ENCODE measurements at regions not wholly inside any gene's neighbourhood (a gene's known extent, or its start where the extent isn't known, plus 50 kb on each side); places are given as distances from the start of the nearest gene placed in this dataset.
A peak's percentile ranks its signal among the peaks of the same experiment; 100 is the strongest.

- ChIA-PET POLR2A (ENCODE audit: low non-redundant PET) (no interaction called here), CTCF (no interaction called here)
- TF ChIP-seq CTCF (conservative IDR thresholded peaks at IDR 0.05; ENCODE audit: low read depth) = no peak
- no peak overlapping the region for H3K27ac ChIP-seq
- peak; percentile 38 for DNase-seq (ENCODE audit: low spot score)
Observed at GRCh38 chr6:82097676-82098075, 149.9 kb downstream of the IBTK start.

- ChIA-PET POLR2A (ENCODE audit: low non-redundant PET) (no interaction called here), CTCF (no interaction called here)
- no peak for DNase-seq (ENCODE audit: low spot score)
- no peak for TF ChIP-seq CTCF (conservative IDR thresholded peaks at IDR 0.05; ENCODE audit: low read depth)
- no peak overlapping the region for H3K27ac ChIP-seq
Observed at GRCh38 chr6:82095091-82095490, 152.5 kb downstream of the IBTK start.

- TF ChIP-seq CTCF (conservative IDR thresholded peaks at IDR 0.05; ENCODE audit: low read depth) = no peak
- ChIA-PET POLR2A (ENCODE audit: low non-redundant PET) (no interaction called here), CTCF (no interaction called here)
- DNase-seq (ENCODE audit: low spot score) = no peak
- no peak overlapping the region for H3K27ac ChIP-seq
Observed at GRCh38 chr6:82094166-82094806, 153.3 kb downstream of the IBTK start.

GRCh38 chr6:82088978-82089771, 158.4 kb downstream of the IBTK start:
- ChIA-PET CTCF (no interaction called here), POLR2A (ENCODE audit: low non-redundant PET) (no interaction called here)
- DNase-seq (ENCODE audit: low spot score) = no peak
- H3K27ac ChIP-seq = no peak overlapping the region
- no peak for TF ChIP-seq CTCF (conservative IDR thresholded peaks at IDR 0.05; ENCODE audit: low read depth)

GRCh38 chr6:82086944-82087343, 160.6 kb downstream of the IBTK start:
- ChIA-PET CTCF (no interaction called here), POLR2A (ENCODE audit: low non-redundant PET) (no interaction called here)
- DNase-seq (ENCODE audit: low spot score) = no peak
- no peak overlapping the region for H3K27ac ChIP-seq
- TF ChIP-seq CTCF (conservative IDR thresholded peaks at IDR 0.05; ENCODE audit: low read depth) = no peak

- CTCF ChIA-PET = interaction anchor here (0.7 kb wide), 1 partner anchor 1975 kb away, joined by 3 read pairs; no protein-coding TSS in a partner anchor
- no peak for DNase-seq (ENCODE audit: low spot score)
- H3K27ac ChIP-seq = no peak overlapping the region
- TF ChIP-seq CTCF (conservative IDR thresholded peaks at IDR 0.05; ENCODE audit: low read depth) = no peak
- POLR2A ChIA-PET (ENCODE audit: low non-redundant PET) = no interaction called here
Observed at GRCh38 chr6:82085701-82086100, 161.8 kb downstream of the IBTK start.
